ENCODE measurements at regions not wholly inside any gene's neighbourhood (a gene's known extent, or its start where the extent isn't known, plus 50 kb on each side); places are given as distances from the start of the nearest gene placed in this dataset.

- no peak for DNase-seq (ENCODE audit: low read depth)
- no peak overlapping the region for H3K4me3 ChIP-seq (ENCODE audit: low read depth, low read length)
- no peak for TF ChIP-seq CTCF (conservative IDR thresholded peaks at IDR 0.05; ENCODE audit: low read depth, low read length)
Observed at GRCh38 chr3:1699361-1699920, 399.2 kb upstream of the CNTN4 start.

GRCh38 chr3:1700650-1701049 lies 398.0 kb upstream of the CNTN4 start:
- no peak for TF ChIP-seq CTCF (conservative IDR thresholded peaks at IDR 0.05; ENCODE audit: low read depth, low read length)
- no peak for DNase-seq (ENCODE audit: low read depth)
- no peak overlapping the region for H3K4me3 ChIP-seq (ENCODE audit: low read depth, low read length)

GRCh38 chr3:1703169-1703568 lies 395.5 kb upstream of the CNTN4 start:
- no peak for DNase-seq (ENCODE audit: low read depth)
- TF ChIP-seq CTCF (conservative IDR thresholded peaks at IDR 0.05; ENCODE audit: low read depth, low read length), result no peak
- no peak overlapping the region for H3K4me3 ChIP-seq (ENCODE audit: low read depth, low read length)

GRCh38 chr3:1710663-1711062 lies 388.0 kb upstream of the CNTN4 start:
- DNase-seq (ENCODE audit: low read depth), result no peak
- TF ChIP-seq CTCF (conservative IDR thresholded peaks at IDR 0.05; ENCODE audit: low read depth, low read length), result no peak
- no peak overlapping the region for H3K4me3 ChIP-seq (ENCODE audit: low read depth, low read length)

GRCh38 chr3:1717524-1717923 lies 381.1 kb upstream of the CNTN4 start:
- TF ChIP-seq CTCF (conservative IDR thresholded peaks at IDR 0.05; ENCODE audit: low read depth, low read length), result no peak
- DNase-seq (ENCODE audit: low read depth), result no peak
- H3K4me3 ChIP-seq (ENCODE audit: low read depth, low read length), result no peak overlapping the region

- TF ChIP-seq CTCF (conservative IDR thresholded peaks at IDR 0.05; ENCODE audit: low read depth, low read length), result no peak
- H3K4me3 ChIP-seq (ENCODE audit: low read depth, low read length), result no peak overlapping the region
- no peak for DNase-seq (ENCODE audit: low read depth)
Observed at GRCh38 chr3:1723726-1724125, 374.9 kb upstream of the CNTN4 start.

GRCh38 chr3:1726741-1727140 lies 371.9 kb upstream of the CNTN4 start:
- DNase-seq (ENCODE audit: low read depth), result no peak
- H3K4me3 ChIP-seq (ENCODE audit: low read depth, low read length), result no peak overlapping the region
- no peak for TF ChIP-seq CTCF (conservative IDR thresholded peaks at IDR 0.05; ENCODE audit: low read depth, low read length)

Measured in epithelial cell of proximal tubule (primary cell).